Stimulated activated CD8-positive, alpha-beta memory T cell treated with anti-CD3 and anti-CD28 coated beads, Interleukin-12 subunit alpha, Interleukin-12 subunit beta, amount 100 ng/mL, for 4 hours (primary cell): ENCODE measurements at regions not wholly inside any gene's neighbourhood (a gene's known extent, or its start where the extent isn't known, plus 50 kb on each side); places are given as distances from the start of the nearest gene placed in this dataset.

ENCODE experiments used
- DNase-seq: peaks from one replicate; pipeline ENCODE4 v3.0.0-alpha.2; 2020; ENCODE audit warnings: low read depth

- DNase-seq: peak; percentile 17
Measured at GRCh38 chr14:66070542-66071319, 415.4 kb upstream of the CCDC196 start.

GRCh38 chr14:66072190-66073084, 413.7 kb upstream of the CCDC196 start:
- no peak for DNase-seq

- DNase-seq: no peak
Measured at GRCh38 chr14:66074537-66074936, 411.6 kb upstream of the CCDC196 start.

- DNase-seq: no peak
Measured at GRCh38 chr14:66076176-66076575, 410.0 kb upstream of the CCDC196 start.

- DNase-seq: no peak
Measured at GRCh38 chr14:66078006-66078405, 408.2 kb upstream of the CCDC196 start.

GRCh38 chr14:66081594-66082376, 404.4 kb upstream of the CCDC196 start:
- DNase-seq: no peak

GRCh38 chr14:66085224-66085623, 400.9 kb upstream of the CCDC196 start:
- no peak for DNase-seq

GRCh38 chr14:66085665-66086064, 400.5 kb upstream of the CCDC196 start:
- no peak for DNase-seq

- DNase-seq: no peak
Measured at GRCh38 chr14:66087231-66087630, 398.9 kb upstream of the CCDC196 start.

- no peak for DNase-seq
Measured at GRCh38 chr14:66088656-66089055, 397.5 kb upstream of the CCDC196 start.

GRCh38 chr14:66092206-66092605, 394.0 kb upstream of the CCDC196 start:
- DNase-seq: no peak

GRCh38 chr14:66092748-66093147, 393.4 kb upstream of the CCDC196 start:
- DNase-seq: no peak

- no peak for DNase-seq
Measured at GRCh38 chr14:66094001-66094727, 392.0 kb upstream of the CCDC196 start.

- no peak for DNase-seq
Measured at GRCh38 chr14:66099451-66099850, 386.7 kb upstream of the CCDC196 start.

- DNase-seq: no peak
Measured at GRCh38 chr14:66099931-66100330, 386.2 kb upstream of the CCDC196 start.

- DNase-seq: no peak
Measured at GRCh38 chr14:66101662-66102061, 384.5 kb upstream of the CCDC196 start.

GRCh38 chr14:66104486-66104885, 381.7 kb upstream of the CCDC196 start:
- no peak for DNase-seq

GRCh38 chr14:66105815-66106214, 380.4 kb upstream of the CCDC196 start:
- no peak for DNase-seq

GRCh38 chr14:66109426-66109825, 376.7 kb upstream of the CCDC196 start:
- no peak for DNase-seq

GRCh38 chr14:66111891-66112290, 374.3 kb upstream of the CCDC196 start:
- DNase-seq: no peak

- DNase-seq: no peak
Measured at GRCh38 chr14:66114071-66114470, 372.1 kb upstream of the CCDC196 start.
